ENCODE measurements at regions not wholly inside any gene's neighbourhood (a gene's known extent, or its start where the extent isn't known, plus 50 kb on each side); places are given as distances from the start of the nearest gene placed in this dataset.
"Not testable (repeated sequence)": the region's sequence is repeated elsewhere in the genome, so short reads cannot be mapped to it uniquely, and the experiment has no call there.

DNA sequence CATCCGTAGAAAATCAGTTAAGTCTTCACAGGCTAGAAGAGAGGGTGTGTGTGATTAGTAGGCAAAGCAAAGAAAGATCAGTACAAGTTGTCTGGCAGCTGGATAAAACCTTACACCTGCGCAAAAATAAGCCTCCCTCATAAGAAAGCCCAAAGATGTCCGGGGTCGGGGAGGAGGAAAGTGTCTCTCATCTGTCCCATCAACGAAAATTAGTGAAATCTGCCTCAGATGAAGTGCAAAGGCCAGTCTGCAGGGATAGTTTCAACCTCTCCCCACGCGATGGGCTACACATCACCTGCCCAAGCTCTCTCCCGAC, 333.9 kb downstream of the SRGAP2C start:
- intact Hi-C loops (cut with DNase I; ENCODE audit: low total_unique reads), result no loop called here
- no peak for TF ChIP-seq POLR2A (IDR thresholded peaks at IDR 0.05)
- TF ChIP-seq, protein P1, sequence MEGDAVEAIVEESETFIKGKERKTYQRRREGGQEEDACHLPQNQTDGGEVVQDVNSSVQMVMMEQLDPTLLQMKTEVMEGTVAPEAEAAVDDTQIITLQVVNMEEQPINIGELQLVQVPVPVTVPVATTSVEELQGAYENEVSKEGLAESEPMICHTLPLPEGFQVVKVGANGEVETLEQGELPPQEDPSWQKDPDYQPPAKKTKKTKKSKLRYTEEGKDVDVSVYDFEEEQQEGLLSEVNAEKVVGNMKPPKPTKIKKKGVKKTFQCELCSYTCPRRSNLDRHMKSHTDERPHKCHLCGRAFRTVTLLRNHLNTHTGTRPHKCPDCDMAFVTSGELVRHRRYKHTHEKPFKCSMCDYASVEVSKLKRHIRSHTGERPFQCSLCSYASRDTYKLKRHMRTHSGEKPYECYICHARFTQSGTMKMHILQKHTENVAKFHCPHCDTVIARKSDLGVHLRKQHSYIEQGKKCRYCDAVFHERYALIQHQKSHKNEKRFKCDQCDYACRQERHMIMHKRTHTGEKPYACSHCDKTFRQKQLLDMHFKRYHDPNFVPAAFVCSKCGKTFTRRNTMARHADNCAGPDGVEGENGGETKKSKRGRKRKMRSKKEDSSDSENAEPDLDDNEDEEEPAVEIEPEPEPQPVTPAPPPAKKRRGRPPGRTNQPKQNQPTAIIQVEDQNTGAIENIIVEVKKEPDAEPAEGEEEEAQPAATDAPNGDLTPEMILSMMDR (IDR thresholded peaks at IDR 0.05), result no peak
- no peak for DNase-seq (ENCODE audit: low spot score in 2 of 2)
- WGBS, 2 donors, result 30 to 35% methylated on average over 8 of the region's 8 CpGs
- H3K4me3 ChIP-seq (ENCODE audit: low read depth, poor library complexity, severe bottlenecking), result no peak overlapping the region

DNA sequence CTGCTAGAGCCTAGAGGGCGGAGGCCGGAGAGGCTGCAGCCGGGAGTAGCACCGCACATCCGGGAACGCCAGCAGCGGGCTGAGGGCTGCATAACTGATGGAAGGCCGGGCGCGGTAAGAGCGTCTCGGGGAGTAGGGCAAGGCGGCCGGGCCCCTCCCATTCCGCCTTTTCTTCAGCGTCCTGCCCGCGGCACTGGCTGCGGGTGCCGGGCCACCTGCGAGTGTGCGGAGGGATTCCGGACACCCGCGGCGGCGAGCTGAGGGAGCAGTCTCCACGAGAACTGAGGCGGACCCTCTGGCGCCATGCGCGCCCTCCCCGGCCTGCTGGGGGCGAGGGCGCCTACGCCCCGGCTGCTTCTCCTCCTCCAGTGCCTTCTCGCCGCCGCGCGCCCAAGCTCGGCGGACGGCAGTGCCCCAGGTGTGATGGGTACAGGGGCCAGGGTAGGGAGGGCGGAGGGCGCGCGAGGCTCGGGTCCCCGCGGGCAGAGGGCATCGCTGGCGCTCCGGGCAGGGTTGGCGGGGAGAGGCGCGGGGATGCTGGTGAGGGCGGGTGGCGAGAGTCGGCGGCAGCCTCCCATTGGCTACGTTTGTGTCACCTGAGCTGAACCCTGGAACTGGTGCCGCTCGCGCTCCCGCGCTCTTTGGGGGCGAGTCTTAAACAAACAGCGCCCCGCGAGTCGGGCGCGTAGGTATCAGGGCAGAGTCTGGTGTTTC, 334.4 kb downstream of the SRGAP2C start:
- WGBS, 2 donors, result 4% methylated on average over 35 to 53 of the region's 75 CpGs
- intact Hi-C loops (cut with DNase I; ENCODE audit: low total_unique reads), result no loop called here
- peak overlapping the region; percentile 16 for H3K4me3 ChIP-seq (ENCODE audit: low read depth, poor library complexity, severe bottlenecking)
- no peak for TF ChIP-seq POLR2A (IDR thresholded peaks at IDR 0.05)
- TF ChIP-seq, protein P1 (IDR thresholded peaks at IDR 0.05), result no peak
- peak in 1 of 2 donors; percentile 89 for DNase-seq (ENCODE audit: low spot score in 2 of 2)

DNA sequence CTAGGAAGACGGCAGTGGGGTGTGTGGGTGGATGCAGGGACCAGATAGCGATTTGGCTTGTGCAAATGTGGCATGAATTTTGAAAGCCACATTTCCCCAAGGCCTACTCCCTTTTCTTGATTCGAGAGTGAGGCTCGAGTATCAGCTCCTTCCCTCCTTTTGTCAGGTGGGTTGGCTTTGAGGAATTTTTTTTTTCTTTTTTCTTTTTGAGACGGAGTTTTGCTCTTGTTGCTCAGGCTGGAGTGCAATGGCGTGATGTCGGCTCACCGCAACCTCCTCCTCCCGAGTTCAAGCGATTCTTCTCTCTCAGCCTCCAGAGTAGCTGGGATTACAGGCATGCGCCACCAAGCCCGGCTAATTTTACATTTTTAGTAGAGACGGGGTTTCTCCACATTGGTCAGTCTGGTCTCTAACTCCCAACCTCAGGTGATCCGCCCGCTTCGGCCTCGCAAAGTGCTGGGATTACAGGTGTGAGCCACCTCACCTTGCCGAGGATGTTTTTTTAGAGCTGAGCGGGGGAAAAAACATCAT, 335.0 kb downstream of the SRGAP2C start:
- DNase-seq (ENCODE audit: low spot score in 2 of 2); H3K4me3 ChIP-seq (ENCODE audit: low read depth, poor library complexity, severe bottlenecking); intact Hi-C loops (cut with DNase I; ENCODE audit: low total_unique reads): not testable (repeated sequence)
- WGBS, 2 donors, result 53 to 58% methylated on average over 19 of the region's 19 CpGs

DNA sequence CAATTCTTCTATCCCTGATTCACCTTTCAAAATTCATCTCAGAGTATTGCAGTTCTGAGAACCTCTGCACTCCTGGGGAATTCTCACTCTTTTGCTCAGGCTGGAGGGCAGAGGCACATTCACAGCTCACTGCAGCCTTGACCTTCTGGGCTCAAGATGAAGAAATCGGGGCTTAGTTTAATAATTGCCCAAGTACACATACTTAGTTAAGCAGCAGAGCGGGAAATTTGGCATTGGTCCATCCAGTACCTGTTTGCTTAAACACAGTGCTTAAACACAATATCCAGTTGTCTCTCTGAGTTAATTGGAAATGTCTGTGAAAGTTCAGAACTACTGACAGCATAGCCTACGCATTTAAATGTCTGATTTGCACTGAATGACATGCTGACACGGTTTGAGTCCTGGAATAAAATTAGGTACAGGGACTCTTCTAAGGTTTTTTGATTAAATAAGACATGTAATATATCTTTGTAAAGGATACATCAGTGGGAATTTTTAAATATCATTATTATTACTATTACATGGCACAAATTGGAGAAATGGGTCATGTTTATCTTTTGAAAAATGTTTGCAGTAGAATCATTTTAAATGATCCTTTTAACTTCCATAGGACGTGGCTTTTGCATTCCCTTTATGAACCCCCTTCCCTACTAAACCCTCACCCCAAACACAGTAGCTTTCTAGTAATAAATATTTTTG, 337.4 kb downstream of the SRGAP2C start:
- TF ChIP-seq, protein P1 (IDR thresholded peaks at IDR 0.05), result no peak
- no peak for TF ChIP-seq POLR2A (IDR thresholded peaks at IDR 0.05)
- intact Hi-C loops (cut with DNase I; ENCODE audit: low total_unique reads), result no loop called here

DNA sequence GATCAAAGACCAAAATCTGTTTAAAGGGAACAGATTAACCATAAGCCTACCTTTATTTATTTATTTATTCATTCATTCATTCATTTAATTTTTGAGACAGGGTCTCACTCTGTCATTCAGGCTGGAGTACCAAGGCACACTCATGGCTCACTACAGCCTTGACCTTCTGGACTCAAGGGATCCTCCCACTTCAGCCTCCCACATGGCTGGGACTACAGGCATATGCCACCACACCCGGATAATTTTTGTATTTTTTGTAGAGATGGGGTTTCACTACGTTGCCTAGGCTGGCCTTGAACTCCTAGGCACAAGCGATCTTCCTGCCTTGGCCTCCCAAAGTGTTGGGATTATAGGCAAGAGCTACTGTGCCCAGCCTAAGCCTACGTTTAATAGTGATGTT, 338.3 kb downstream of the SRGAP2C start:
- intact Hi-C loops (cut with DNase I; ENCODE audit: low total_unique reads); H3K4me3 ChIP-seq (ENCODE audit: low read depth, poor library complexity, severe bottlenecking); DNase-seq (ENCODE audit: low spot score in 2 of 2): not testable (repeated sequence)
- 83 to 84% methylated on average over 4 of the region's 4 CpGs for WGBS, 2 donors

More for the DNA sequence above, 337.4 kb downstream of the SRGAP2C start:
- no peak for DNase-seq (ENCODE audit: low spot score in 2 of 2)
- no peak overlapping the region for H3K4me3 ChIP-seq (ENCODE audit: low read depth, poor library complexity, severe bottlenecking)
- WGBS, 2 donors, result 67 to 76% methylated on average over 5 of the region's 5 CpGs

DNA sequence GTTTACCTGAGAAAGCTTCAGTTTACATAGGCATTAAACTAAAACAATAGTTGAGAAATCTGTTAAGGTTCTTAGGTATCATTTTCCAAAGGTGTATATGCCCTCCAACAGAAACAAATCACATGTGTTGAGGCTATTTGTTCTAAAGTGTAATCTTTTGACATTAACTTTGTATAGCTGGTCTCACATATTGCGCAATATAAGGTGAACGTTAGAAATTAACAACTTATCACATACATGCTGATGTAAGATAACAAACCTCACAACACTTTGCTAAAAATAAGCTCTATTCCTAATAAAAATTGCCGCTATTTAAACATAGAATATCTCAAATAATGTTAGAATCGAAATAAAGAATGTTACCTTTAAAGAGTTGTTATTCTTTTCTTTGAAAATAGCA, 340.6 kb downstream of the SRGAP2C start:
- no peak for TF ChIP-seq POLR2A (IDR thresholded peaks at IDR 0.05)
- TF ChIP-seq, protein P1 (IDR thresholded peaks at IDR 0.05), result no peak
- WGBS, 2 donors, result 74 to 78% methylated on average over 4 of the region's 4 CpGs
- intact Hi-C loops (cut with DNase I; ENCODE audit: low total_unique reads), result no loop called here
- no peak overlapping the region for H3K4me3 ChIP-seq (ENCODE audit: low read depth, poor library complexity, severe bottlenecking)
- no peak for DNase-seq (ENCODE audit: low spot score in 2 of 2)

DNA sequence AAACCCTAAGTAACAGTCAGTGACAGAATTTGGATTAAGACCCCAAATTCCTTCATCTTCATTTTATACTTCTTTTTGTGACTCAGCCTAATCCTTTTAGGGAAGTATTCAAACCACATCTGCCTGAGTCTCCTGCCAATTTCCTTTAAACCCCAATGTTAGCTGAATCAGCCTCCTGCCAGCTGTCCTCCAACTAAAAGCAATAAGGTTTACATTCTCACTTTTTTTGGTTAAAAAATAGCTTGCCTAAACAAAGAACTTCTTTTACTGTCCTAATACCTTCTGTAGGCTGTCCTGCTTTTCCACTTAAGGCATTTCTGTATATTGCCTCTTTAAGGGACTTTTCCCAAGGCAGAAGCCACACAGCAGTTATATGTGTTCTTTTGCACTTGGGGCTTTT, 344.2 kb downstream of the SRGAP2C start:
- DNase-seq (ENCODE audit: low spot score in 2 of 2); intact Hi-C loops (cut with DNase I; ENCODE audit: low total_unique reads); H3K4me3 ChIP-seq (ENCODE audit: low read depth, poor library complexity, severe bottlenecking): not testable (repeated sequence)

DNA sequence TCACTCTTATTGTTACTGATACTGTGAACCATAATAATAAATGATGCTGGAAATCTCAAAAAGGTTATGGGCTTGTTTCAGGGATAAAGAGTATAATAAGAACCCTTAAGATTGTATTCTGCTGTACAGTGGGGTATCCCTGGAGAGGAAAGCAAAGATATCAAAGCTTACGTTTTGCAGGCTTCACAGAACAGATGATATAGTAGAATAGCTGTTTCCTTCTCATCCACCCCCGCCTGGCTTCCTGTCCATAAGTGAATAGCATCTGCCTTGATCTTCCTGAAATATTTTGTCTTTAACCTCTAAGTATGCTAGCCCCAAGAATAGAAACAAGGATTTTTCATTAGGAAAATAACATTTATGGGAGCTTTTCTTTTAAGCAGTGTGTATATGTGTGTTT, 345.3 kb downstream of the SRGAP2C start:
- DNase-seq (ENCODE audit: low spot score in 2 of 2); intact Hi-C loops (cut with DNase I; ENCODE audit: low total_unique reads); H3K4me3 ChIP-seq (ENCODE audit: low read depth, poor library complexity, severe bottlenecking): not testable (repeated sequence)
- WGBS, 2 donors, result 57 to 61% methylated on average over 2 of the region's 2 CpGs

DNA sequence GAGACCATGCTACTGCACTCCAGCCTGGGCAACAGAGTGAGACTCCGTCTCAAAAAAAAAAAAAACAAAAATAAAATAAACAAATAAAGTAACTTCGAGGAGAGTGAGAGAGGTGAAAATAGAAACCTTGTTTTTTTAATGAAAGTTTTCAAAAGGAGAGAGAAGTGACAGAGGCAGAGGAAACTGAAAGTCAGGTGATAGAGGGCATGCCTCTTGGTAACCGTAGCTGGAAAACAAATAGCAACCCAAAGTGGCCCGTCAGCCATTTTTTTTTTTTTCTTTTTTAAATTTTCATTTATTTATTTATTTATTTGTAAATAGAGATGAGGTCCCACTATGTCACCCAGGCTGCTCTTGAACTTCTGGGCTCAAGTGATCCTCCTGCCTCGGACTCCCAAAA, 347.0 kb downstream of the SRGAP2C start:
- intact Hi-C loops (cut with DNase I; ENCODE audit: low total_unique reads); DNase-seq (ENCODE audit: low spot score in 2 of 2); H3K4me3 ChIP-seq (ENCODE audit: low read depth, poor library complexity, severe bottlenecking): not testable (repeated sequence)
- WGBS, 2 donors, result 86 to 87% methylated on average over 5 of the region's 5 CpGs

DNA sequence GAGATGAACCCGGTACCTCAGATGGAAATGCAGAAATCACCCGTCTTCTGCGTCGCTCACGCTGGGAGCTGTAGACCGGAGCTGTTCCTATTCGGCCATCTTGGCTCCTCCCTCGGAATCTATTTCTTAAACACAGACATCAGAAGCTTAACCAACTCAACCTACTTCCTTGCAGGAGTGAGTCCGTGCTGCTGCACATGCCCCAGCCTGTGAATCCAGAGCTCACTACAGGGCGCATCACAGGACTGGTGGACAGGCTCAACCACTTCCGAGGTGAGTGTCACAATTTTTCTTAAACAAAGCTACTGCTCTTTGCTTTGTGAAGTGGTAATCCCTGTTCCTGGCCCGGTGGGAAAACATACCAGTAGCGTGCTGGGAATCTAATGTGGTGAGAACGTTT, 353.4 kb downstream of the SRGAP2C start:
- 91 to 92% methylated on average over 12 to 14 of the region's 14 CpGs for WGBS, 2 donors
- H3K4me3 ChIP-seq (ENCODE audit: low read depth, poor library complexity, severe bottlenecking); DNase-seq (ENCODE audit: low spot score in 2 of 2); intact Hi-C loops (cut with DNase I; ENCODE audit: low total_unique reads): not testable (repeated sequence)
